ENCODE measurements at regions not wholly inside any gene's neighbourhood (a gene's known extent, or its start where the extent isn't known, plus 50 kb on each side); places are given as distances from the start of the nearest gene placed in this dataset.
"Not testable (repeated sequence)": the region's sequence is repeated elsewhere in the genome, so short reads cannot be mapped to it uniquely, and the experiment has no call there.

DNA sequence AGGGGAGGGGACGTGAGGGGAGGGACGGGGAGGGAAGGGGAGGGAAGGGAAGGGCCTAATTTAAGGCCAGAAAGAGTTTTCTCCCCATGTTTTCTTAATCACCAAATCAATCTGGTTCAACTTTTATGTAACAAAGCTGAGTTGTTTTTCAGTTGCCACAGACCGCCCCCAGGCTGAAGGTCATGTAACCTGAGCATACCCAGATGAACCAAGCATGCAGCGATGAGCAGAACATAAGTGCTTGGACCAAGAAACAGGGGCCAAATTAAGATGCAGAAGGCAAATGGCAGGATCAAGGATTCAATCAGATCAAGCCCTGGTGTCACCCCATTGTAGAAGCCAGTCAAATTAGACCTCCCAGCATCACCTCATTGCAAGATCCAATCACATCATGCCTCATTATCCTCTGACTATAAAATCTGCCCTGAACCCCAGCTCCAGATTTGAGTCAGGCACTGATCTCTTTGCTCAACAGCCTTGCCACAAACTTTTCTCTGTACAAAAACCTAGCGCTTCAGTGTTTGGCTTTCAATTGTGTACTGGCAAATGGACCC lies 113.5 kb upstream of the TNPO1 start:
- Mint-ChIP-seq H3K27me3 (ENCODE audit: insufficient read depth) (peaks cover 20% of the 10 kb centered on the region), H3K4me3 (no peak overlapping the region)

DNA sequence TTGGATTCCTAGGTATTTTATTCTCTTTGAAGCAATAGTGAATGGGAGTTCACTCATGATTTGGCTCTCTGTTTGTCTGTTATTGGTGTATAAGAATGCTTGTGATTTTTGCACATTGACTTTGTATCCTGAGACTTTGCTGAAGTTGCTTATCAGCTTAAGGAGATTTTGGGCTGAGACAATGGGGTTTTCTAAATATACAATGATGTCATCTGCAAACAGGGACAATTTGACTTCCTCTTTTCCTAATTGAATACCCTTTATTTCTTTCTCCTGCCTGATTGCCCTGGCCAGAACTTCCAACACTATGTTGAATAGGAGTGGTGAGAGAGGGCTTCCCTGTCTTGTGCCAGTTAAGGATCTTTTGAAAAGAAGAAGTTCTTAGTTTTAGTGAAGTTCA lies 114.4 kb upstream of the TNPO1 start:
- H3K4me3 Mint-ChIP-seq, H3K27ac Mint-ChIP-seq: not testable (repeated sequence)
- H3K27me3 Mint-ChIP-seq (ENCODE audit: insufficient read depth), result peaks cover 18% of the 10 kb centered on the region

More for the DNA sequence above, 113.5 kb upstream of the TNPO1 start:
- Mint-ChIP-seq H3K27ac (no peak overlapping the region), H3K4me1 (ENCODE audit: low read depth) (no peaks in the 10 kb centered on the region), H3K9me3 (no peaks in the 10 kb centered on the region; the same call in 1 of the 2 replicates), H3K36me3 (ENCODE audit: low read depth) (no peaks in the 10 kb centered on the region)
- TF ChIP-seq, protein P1, sequence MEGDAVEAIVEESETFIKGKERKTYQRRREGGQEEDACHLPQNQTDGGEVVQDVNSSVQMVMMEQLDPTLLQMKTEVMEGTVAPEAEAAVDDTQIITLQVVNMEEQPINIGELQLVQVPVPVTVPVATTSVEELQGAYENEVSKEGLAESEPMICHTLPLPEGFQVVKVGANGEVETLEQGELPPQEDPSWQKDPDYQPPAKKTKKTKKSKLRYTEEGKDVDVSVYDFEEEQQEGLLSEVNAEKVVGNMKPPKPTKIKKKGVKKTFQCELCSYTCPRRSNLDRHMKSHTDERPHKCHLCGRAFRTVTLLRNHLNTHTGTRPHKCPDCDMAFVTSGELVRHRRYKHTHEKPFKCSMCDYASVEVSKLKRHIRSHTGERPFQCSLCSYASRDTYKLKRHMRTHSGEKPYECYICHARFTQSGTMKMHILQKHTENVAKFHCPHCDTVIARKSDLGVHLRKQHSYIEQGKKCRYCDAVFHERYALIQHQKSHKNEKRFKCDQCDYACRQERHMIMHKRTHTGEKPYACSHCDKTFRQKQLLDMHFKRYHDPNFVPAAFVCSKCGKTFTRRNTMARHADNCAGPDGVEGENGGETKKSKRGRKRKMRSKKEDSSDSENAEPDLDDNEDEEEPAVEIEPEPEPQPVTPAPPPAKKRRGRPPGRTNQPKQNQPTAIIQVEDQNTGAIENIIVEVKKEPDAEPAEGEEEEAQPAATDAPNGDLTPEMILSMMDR (IDR thresholded peaks at IDR 0.05), result no peak
- no peak for DNase-seq

DNA sequence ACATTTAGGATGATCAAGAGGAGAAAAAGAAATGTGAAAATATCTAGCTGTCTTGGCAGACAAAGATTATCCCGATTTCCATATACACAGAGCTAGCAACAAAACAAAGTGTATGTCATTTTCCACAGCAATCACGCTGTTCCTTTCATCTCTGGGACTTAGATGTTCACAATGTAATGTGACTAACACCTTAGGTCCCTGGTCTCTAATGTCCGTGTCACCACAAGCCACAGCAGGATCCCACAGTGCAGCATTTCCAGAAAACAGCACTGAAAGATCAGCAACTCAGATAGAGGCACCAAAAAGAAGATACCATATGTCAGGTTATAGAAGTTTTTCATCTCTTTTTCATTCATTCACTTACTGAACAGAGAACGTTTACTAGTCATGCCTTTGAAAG lies 118.0 kb upstream of the TNPO1 start:
- no peaks in the 10 kb centered on the region for H3K4me1 Mint-ChIP-seq (ENCODE audit: low read depth)

More for the DNA sequence above, 114.4 kb upstream of the TNPO1 start:
- H3K36me3 Mint-ChIP-seq (ENCODE audit: low read depth); H3K9me3 Mint-ChIP-seq; DNase-seq; H3K4me1 Mint-ChIP-seq (ENCODE audit: low read depth): not testable (repeated sequence)

DNA sequence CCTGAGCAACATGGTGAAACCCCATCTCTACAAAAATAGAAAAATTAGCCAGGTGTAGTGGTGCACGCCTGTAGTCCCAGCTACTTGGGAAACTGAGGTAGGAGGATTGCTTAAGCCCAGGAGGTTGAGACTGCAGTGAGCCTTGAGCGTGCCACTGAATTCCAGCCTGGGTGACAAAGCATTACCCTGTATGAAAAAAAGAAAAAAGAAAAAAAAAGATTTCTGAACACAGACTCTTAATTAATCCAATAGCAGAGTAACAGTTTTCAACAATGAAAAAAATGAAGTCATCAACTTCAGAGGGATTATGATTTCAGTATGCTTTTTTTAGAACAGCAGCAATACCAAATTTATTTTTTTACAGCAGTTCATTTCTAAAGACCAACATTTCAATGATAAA lies 118.8 kb upstream of the TNPO1 start:
- H3K4me3 Mint-ChIP-seq, result no peak overlapping the region
- H3K4me1 Mint-ChIP-seq (ENCODE audit: low read depth), result no peaks in the 10 kb centered on the region
- no peak overlapping the region for H3K27ac Mint-ChIP-seq

More for the DNA sequence above, 118.0 kb upstream of the TNPO1 start:
- H3K36me3 Mint-ChIP-seq (ENCODE audit: low read depth), result no peaks in the 10 kb centered on the region
- H3K9me3 Mint-ChIP-seq, result no peaks in the 10 kb centered on the region; the same call in 1 of the 2 replicates
- TF ChIP-seq, protein P1 (IDR thresholded peaks at IDR 0.05), result no peak
- H3K4me3 Mint-ChIP-seq, result no peak overlapping the region
- peaks cover 21% of the 10 kb centered on the region for H3K27me3 Mint-ChIP-seq (ENCODE audit: insufficient read depth)
- no peak overlapping the region for H3K27ac Mint-ChIP-seq
- DNase-seq, result no peak

DNA sequence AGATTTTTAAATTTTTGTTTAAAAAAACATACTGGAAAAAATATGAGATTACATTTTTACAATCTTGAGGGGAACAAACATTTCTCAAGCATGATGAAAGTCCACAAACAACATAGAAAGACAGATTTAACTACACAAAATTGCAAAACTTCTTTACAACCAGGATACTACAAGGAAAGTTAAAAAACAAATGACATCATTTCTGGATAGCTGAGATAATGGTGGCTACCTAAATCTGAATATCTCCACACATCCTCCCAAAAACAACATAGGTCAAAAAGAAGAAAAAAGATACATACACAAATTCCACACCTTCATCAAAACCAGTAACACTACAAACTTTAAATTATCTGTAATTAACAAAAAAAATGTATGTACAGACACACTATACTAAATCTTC lies 120.8 kb upstream of the TNPO1 start:
- Mint-ChIP-seq H3K4me1 (ENCODE audit: low read depth) (no peaks in the 10 kb centered on the region), H3K36me3 (ENCODE audit: low read depth) (no peaks in the 10 kb centered on the region), H3K9me3 (no peaks in the 10 kb centered on the region), H3K27ac (no peak overlapping the region), H3K27me3 (ENCODE audit: insufficient read depth) (peaks cover 38% of the 10 kb centered on the region), H3K4me3 (no peak overlapping the region)
- DNase-seq, result no peak
- TF ChIP-seq, protein P1 (IDR thresholded peaks at IDR 0.05), result no peak

More for the DNA sequence above, 118.8 kb upstream of the TNPO1 start:
- DNase-seq, result no peak
- Mint-ChIP-seq H3K27me3 (ENCODE audit: insufficient read depth) (peaks cover 28% of the 10 kb centered on the region), H3K36me3 (ENCODE audit: low read depth) (no peaks in the 10 kb centered on the region), H3K9me3 (no peaks in the 10 kb centered on the region; the same call in 1 of the 2 replicates)
- TF ChIP-seq, protein P1 (IDR thresholded peaks at IDR 0.05), result no peak

DNA sequence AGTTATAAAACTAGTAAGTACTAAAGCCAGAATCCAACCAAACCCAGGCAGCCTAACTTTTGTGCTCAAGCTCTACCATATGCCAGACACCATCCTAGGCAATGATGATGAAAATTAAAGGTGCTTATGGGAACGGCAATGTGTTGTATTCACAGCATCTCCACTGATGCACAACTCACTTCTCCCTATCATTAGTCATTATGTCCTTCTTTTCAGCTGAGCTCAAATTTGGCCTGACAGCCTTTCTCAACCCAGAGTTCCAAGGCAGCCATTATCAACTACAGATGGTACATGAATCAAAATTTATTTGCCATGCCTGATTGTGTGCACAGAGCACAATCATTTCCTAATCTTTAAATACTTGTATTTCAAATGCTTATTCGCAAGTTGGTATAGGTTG lies 121.6 kb upstream of the TNPO1 start:
- TF ChIP-seq, protein P1 (IDR thresholded peaks at IDR 0.05), result no peak
- Mint-ChIP-seq H3K4me3 (no peak overlapping the region), H3K36me3 (ENCODE audit: low read depth) (no peaks in the 10 kb centered on the region)

More for the DNA sequence above, 121.6 kb upstream of the TNPO1 start:
- DNase-seq, result no peak
- no peaks in the 10 kb centered on the region for H3K4me1 Mint-ChIP-seq (ENCODE audit: low read depth)
- H3K27me3 Mint-ChIP-seq (ENCODE audit: insufficient read depth), result peaks cover 43% of the 10 kb centered on the region
- no peak overlapping the region for H3K27ac Mint-ChIP-seq
- no peaks in the 10 kb centered on the region for H3K9me3 Mint-ChIP-seq
